Smooth muscle cell (in vitro differentiated cells): ENCODE measurements at regions not wholly inside any gene's neighbourhood (a gene's known extent, or its start where the extent isn't known, plus 50 kb on each side); places are given as distances from the start of the nearest gene placed in this dataset.

Source experiments
- DNase-seq: peaks from one replicate; lab custom pipeline; 2025; ENCODE audit not compliant: unreplicated experiment; lab: John Stamatoyannopoulos, UW
- H2AFZ ChIP-seq: fragments of 200-600 bp; sonication (generic); 2 replicates; pipeline ENCODE4 v1.6.0; 2016; ENCODE audit warnings: antibody characterized with exemption, low read depth, mild to moderate bottlenecking
- H3F3A ChIP-seq: fragments of 200-600 bp; sonication (generic); 2 replicates; pipeline ENCODE4 v1.6.0; 2017; ENCODE audit warnings: antibody characterized with exemption, low read depth
- H3K27ac ChIP-seq: fragments of 200-600 bp; sonication (generic); 2 replicates; pipeline ENCODE4 v1.5.1; 2016; ENCODE audit warnings: low read depth, mild to moderate bottlenecking
- H3K27me3 ChIP-seq: fragments of 200-600 bp; sonication (generic); 2 replicates; pipeline ENCODE4 v1.6.1; 2016; ENCODE audit warnings: low read depth, mild to moderate bottlenecking
- H3K36me3 ChIP-seq: fragments of 200-600 bp; sonication (generic); 2 replicates; pipeline ENCODE4 v1.5.1; 2016; ENCODE audit warnings: low read depth
- H3K4me1 ChIP-seq: fragments of 200-600 bp; sonication (generic); 2 replicates; pipeline ENCODE4 v1.5.1; 2016; ENCODE audit warnings: low read depth
- H3K4me2 ChIP-seq: fragments of 200-600 bp; sonication (generic); 2 replicates; pipeline ENCODE4 v1.6.0; 2016; ENCODE audit warnings: mild to moderate bottlenecking
- H3K4me3 ChIP-seq: fragments of 200-600 bp; sonication (generic); 2 replicates; pipeline ENCODE4 v1.5.1; 2016; ENCODE audit warnings: mild to moderate bottlenecking
- H3K79me2 ChIP-seq: fragments of 200-600 bp; sonication (generic); 2 replicates; pipeline ENCODE4 v1.6.0; 2016; ENCODE audit warnings: low read depth, mild to moderate bottlenecking
- H3K9ac ChIP-seq: fragments of 200-600 bp; sonication (generic); 2 replicates; pipeline ENCODE4 v1.6.0; 2016; ENCODE audit warnings: low read depth
- H3K9me3 ChIP-seq: fragments of 200-600 bp; sonication (generic); replicated peaks from 2 replicates; pipeline ENCODE4 v1.5.1; 2016; ENCODE audit warnings: low read depth
- H4K20me1 ChIP-seq: fragments of 200-600 bp; sonication (generic); 2 replicates; pipeline ENCODE4 v1.6.0; 2016; ENCODE audit warnings: low read depth
- CTCF ChIP-seq: fragments of 200-600 bp; sonication (generic); IDR thresholded peaks from 2 replicates; pipeline ENCODE4 v1.5.1; 2017; ENCODE audit warnings: borderline replicate concordance, mild to moderate bottlenecking, antibody characterized with exemption; ENCODE audit not compliant: insufficient read depth, poor library complexity, severe bottlenecking
- WGBS: methylation state at CpG from one replicate; pipeline ENCODE4 v1.1.7; 2016; ENCODE audit warnings: low lambda C conversion rate; 5-methylcytosine and 5-hydroxymethylcytosine counted together

- no peak overlapping the region for H3K27ac ChIP-seq
- H3K9ac ChIP-seq, result no peak overlapping the region
- H3K4me3 ChIP-seq, result no peak overlapping the region
- no peaks in the 10 kb centered on the region for H4K20me1 ChIP-seq
- H3F3A ChIP-seq, result no peaks in the 10 kb centered on the region
- 87% methylated on average over 5 of the region's 5 CpGs for WGBS
- no peak for DNase-seq
- no peak for TF ChIP-seq CTCF
- H3K4me1 ChIP-seq, result no peaks in the 10 kb centered on the region
- H3K79me2 ChIP-seq, result no peaks in the 10 kb centered on the region
- H3K4me2 ChIP-seq, result no peak overlapping the region
- H3K36me3 ChIP-seq, result no peaks in the 10 kb centered on the region
- no peaks in the 10 kb centered on the region for H3K27me3 ChIP-seq
- no peaks in the 10 kb centered on the region for H3K9me3 ChIP-seq
- H2AFZ ChIP-seq, result no peak overlapping the region
Measured at GRCh38 chr3:72576563-72576962, 271.7 kb downstream of the SHQ1 start.

GRCh38 chr3:72574144-72574543 lies 274.1 kb downstream of the SHQ1 start:
- no peak overlapping the region for H3K4me3 ChIP-seq
- no peaks in the 10 kb centered on the region for H3K27me3 ChIP-seq
- no peaks in the 10 kb centered on the region for H3K9me3 ChIP-seq
- no peaks in the 10 kb centered on the region for H3K36me3 ChIP-seq
- no peaks in the 10 kb centered on the region for H3K4me1 ChIP-seq
- WGBS, result 100% methylated on average over 1 of the region's 1 CpG
- no peaks in the 10 kb centered on the region for H3K79me2 ChIP-seq
- no peaks in the 10 kb centered on the region for H3F3A ChIP-seq
- DNase-seq, result no peak
- no peak overlapping the region for H3K27ac ChIP-seq
- no peak overlapping the region for H3K9ac ChIP-seq
- H3K4me2 ChIP-seq, result no peak overlapping the region
- no peaks in the 10 kb centered on the region for H4K20me1 ChIP-seq
- TF ChIP-seq CTCF, result no peak
- no peak overlapping the region for H2AFZ ChIP-seq

- Histone ChIP-seq H4K20me1 (no peaks in the 10 kb centered on the region), H3K79me2 (no peaks in the 10 kb centered on the region), H3K27me3 (no peaks in the 10 kb centered on the region), H3K27ac (no peak overlapping the region), H2AFZ (no peak overlapping the region), H3K36me3 (no peaks in the 10 kb centered on the region), H3K4me2 (no peak overlapping the region), H3K4me3 (no peak overlapping the region), H3K4me1 (no peaks in the 10 kb centered on the region), H3K9me3 (no peaks in the 10 kb centered on the region), H3K9ac (no peak overlapping the region), H3F3A (no peaks in the 10 kb centered on the region)
- 96% methylated on average over 13 of the region's 13 CpGs for WGBS
- no peak for TF ChIP-seq CTCF
- DNase-seq, result no peak
Measured at GRCh38 chr3:72573051-72573450, 275.2 kb downstream of the SHQ1 start.

- Histone ChIP-seq H3K36me3 (no peaks in the 10 kb centered on the region), H3K4me1 (no peaks in the 10 kb centered on the region), H3K27me3 (no peaks in the 10 kb centered on the region), H4K20me1 (no peaks in the 10 kb centered on the region), H3K4me2 (no peak overlapping the region), H3K9me3 (no peaks in the 10 kb centered on the region), H2AFZ (no peak overlapping the region), H3K79me2 (no peaks in the 10 kb centered on the region), H3K4me3 (no peak overlapping the region), H3K9ac (no peak overlapping the region), H3F3A (no peaks in the 10 kb centered on the region), H3K27ac (no peak overlapping the region)
- no peak for TF ChIP-seq CTCF
- no peak for DNase-seq
- WGBS, result 90% methylated on average over 19 of the region's 19 CpGs
Measured at GRCh38 chr3:72572489-72573007, 275.7 kb downstream of the SHQ1 start.
